ENCODE measurements at regions not wholly inside any gene's neighbourhood (a gene's known extent, or its start where the extent isn't known, plus 50 kb on each side); places are given as distances from the start of the nearest gene placed in this dataset.
"Not testable (repeated sequence)": the region's sequence is repeated elsewhere in the genome, so short reads cannot be mapped to it uniquely, and the experiment has no call there.

DNA sequence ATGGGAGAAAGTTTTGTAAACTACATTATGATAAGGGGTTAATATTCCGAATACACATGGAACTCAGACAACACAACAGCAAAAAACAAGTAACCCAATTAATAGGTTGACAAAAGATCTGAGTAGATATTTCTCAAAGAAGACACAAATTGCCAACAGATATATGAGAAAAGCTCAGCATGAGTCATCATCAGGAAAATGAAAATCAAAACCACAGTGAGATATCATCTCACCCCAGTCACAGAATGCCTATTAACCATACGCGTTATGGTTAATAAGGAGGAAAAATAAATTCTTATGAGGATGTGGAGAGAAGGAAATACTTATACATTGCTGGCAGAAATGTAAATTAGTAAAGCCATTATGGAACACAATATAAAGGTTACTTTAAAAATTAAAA is 695.0 kb downstream of the COL12A1 start:
- no peak for TF ChIP-seq CTCF (IDR thresholded peaks at IDR 0.05; ENCODE audit: borderline replicate concordance, control extremely low read depth, extremely low read depth, insufficient read depth, missing control alignments)
- in situ Hi-C loops (cut with MboI; ENCODE audit: low sequenced_read_pairs, unreplicated experiment), result no loop called here
- no peak for DNase-seq (ENCODE audit: low spot score)

DNA sequence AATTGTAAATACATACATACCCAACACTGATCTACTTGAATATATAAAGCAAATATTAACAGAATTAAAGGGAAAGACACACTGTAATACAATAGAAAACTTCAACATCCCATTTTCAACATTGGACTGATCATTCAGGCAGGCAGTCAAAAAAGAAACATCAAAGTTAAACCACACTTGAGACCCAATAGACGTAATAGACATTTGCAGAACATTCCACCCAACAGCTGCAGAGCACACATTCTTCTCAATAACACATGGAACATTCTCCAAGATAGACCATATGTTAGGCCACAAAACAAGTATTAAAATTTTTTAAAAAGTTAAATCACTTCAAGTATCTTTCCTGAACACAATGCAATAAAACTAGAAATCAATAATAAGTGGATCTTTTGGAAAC is 698.2 kb downstream of the COL12A1 start:
- no peak for DNase-seq (ENCODE audit: low spot score)
- in situ Hi-C loops (cut with MboI; ENCODE audit: low sequenced_read_pairs, unreplicated experiment), result no loop called here
- TF ChIP-seq CTCF (IDR thresholded peaks at IDR 0.05; ENCODE audit: borderline replicate concordance, control extremely low read depth, extremely low read depth, insufficient read depth, missing control alignments), result no peak

DNA sequence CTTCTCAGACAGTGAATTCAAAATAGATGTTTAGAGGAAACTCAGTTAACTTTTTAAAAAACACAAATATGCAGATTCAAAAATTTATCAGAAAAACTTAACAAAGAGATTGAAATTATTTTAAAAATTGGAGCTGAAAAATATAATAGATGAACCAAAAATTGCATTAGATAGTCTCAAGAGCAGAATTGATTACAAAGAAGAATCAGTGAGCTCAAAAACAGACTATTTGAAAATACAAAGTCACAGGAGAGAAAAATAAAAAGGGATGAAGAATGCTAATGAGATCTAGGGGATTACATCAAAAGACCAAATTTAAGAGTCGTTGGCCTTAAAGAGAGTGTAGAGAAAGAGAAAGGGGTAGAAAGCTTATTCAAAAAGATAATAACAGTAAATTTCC is 700.5 kb downstream of the COL12A1 start:
- in situ Hi-C loops (cut with MboI; ENCODE audit: low sequenced_read_pairs, unreplicated experiment), result no loop called here
- no peak for TF ChIP-seq CTCF (IDR thresholded peaks at IDR 0.05; ENCODE audit: borderline replicate concordance, control extremely low read depth, extremely low read depth, insufficient read depth, missing control alignments)
- no peak for DNase-seq (ENCODE audit: low spot score)

- no peak for DNase-seq (ENCODE audit: low spot score)
- TF ChIP-seq CTCF (IDR thresholded peaks at IDR 0.05; ENCODE audit: borderline replicate concordance, control extremely low read depth, extremely low read depth, insufficient read depth, missing control alignments), result no peak
- in situ Hi-C loops (cut with MboI; ENCODE audit: low sequenced_read_pairs, unreplicated experiment), result no loop called here
Measured at GRCh38 chr6:74504941-74505340, 700.9 kb downstream of the COL12A1 start.

- in situ Hi-C loops (cut with MboI; ENCODE audit: low sequenced_read_pairs, unreplicated experiment), result no loop called here
- no peak for DNase-seq (ENCODE audit: low spot score)
- TF ChIP-seq CTCF (IDR thresholded peaks at IDR 0.05; ENCODE audit: borderline replicate concordance, control extremely low read depth, extremely low read depth, insufficient read depth, missing control alignments), result no peak
Measured at GRCh38 chr6:74492587-74492986, 713.3 kb downstream of the COL12A1 start.

GRCh38 chr6:74491844-74492374 is 713.9 kb downstream of the COL12A1 start:
- no peak for DNase-seq (ENCODE audit: low spot score)
- no peak for TF ChIP-seq CTCF (IDR thresholded peaks at IDR 0.05; ENCODE audit: borderline replicate concordance, control extremely low read depth, extremely low read depth, insufficient read depth, missing control alignments)
- in situ Hi-C loops (cut with MboI; ENCODE audit: low sequenced_read_pairs, unreplicated experiment), result no loop called here

- DNase-seq (ENCODE audit: low spot score); in situ Hi-C loops (cut with MboI; ENCODE audit: low sequenced_read_pairs, unreplicated experiment): not testable (repeated sequence)
Measured at GRCh38 chr6:74488726-74489125, 717.1 kb downstream of the COL12A1 start.

Data from GM13976 (cell line).